WTC11 (cell line): ENCODE measurements at regions not wholly inside any gene's neighbourhood (a gene's known extent, or its start where the extent isn't known, plus 50 kb on each side); places are given as distances from the start of the nearest gene placed in this dataset.

Experiments
- ATAC-seq: fragments of 200-7000 bp; cut with Tn5 transposase; 2 replicates; pipeline ENCODE4 v1.10.0; 2021; ENCODE audit warnings: mild to moderate bottlenecking, moderate library complexity
- CTCF ChIA-PET: fragments of 300-600 bp; sonication (Branson Sonifier 250); formaldehyde crosslinking; loops from one replicate; lab custom pipeline; 2021; ENCODE audit warnings: antibody characterized with exemption; lab: Charles Lee
- POLR2A ChIA-PET: fragments of 350-600 bp; sonication (Branson Sonifier 250); formaldehyde crosslinking; loops from one replicate; lab custom pipeline; 2021; ENCODE audit warnings: antibody characterized with exemption; lab: Charles Lee
- DNase-seq: peaks from one replicate; pipeline ENCODE4 v3.0.0; 2021; ENCODE audit warnings: low spot score
- H3K27ac Mint-ChIP-seq: 2 replicates; pipeline ENCODE4 v1.8.0; 2021; ENCODE audit warnings: mixed read lengths
- H3K27me3 Mint-ChIP-seq: 2 replicates; pipeline ENCODE4 v1.8.0; 2021; ENCODE audit warnings: low read depth, mild to moderate bottlenecking, moderate library complexity, mixed read lengths
- H3K36me3 Mint-ChIP-seq: 2 replicates; pipeline ENCODE4 v1.8.0; 2021; ENCODE audit warnings: mixed read lengths
- H3K4me1 Mint-ChIP-seq: 2 replicates; pipeline ENCODE4 v1.8.0; 2022; ENCODE audit warnings: mixed read lengths
- H3K4me3 Mint-ChIP-seq: 2 replicates; pipeline ENCODE4 v1.8.0; 2021; ENCODE audit warnings: mild to moderate bottlenecking, moderate library complexity, mixed read lengths
- H3K9me3 Mint-ChIP-seq: 2 replicates; pipeline ENCODE4 v1.8.0; 2021; ENCODE audit warnings: mixed read lengths
- AR ChIP-seq: fragments of 250-450 bp; sonication (Bioruptor Pico); IDR thresholded peaks from 2 replicates; pipeline ENCODE4 v1.9.0; 2021; ENCODE audit warnings: mild to moderate bottlenecking
- E2F4 ChIP-seq: sonication (generic); formaldehyde crosslinking; IDR thresholded peaks from 2 replicates; pipeline ENCODE4 v1.8.1; 2022; ENCODE audit warnings: low read depth, mild to moderate bottlenecking, moderate library complexity, missing genetic modification reagents, borderline replicate concordance
- FOXP1 ChIP-seq: sonication (generic); formaldehyde crosslinking; IDR thresholded peaks from 2 replicates; pipeline ENCODE4 v1.8.0; 2022; ENCODE audit warnings: missing genetic modification reagents, mild to moderate bottlenecking, moderate library complexity, borderline replicate concordance
- GABPB1 ChIP-seq: sonication (generic); formaldehyde crosslinking; IDR thresholded peaks from 2 replicates; pipeline ENCODE4 v1.8.1; 2023; ENCODE audit warnings: mild to moderate bottlenecking, missing genetic modification reagents
- HMGXB4 ChIP-seq: sonication (generic); formaldehyde crosslinking; IDR thresholded peaks from 2 replicates; pipeline ENCODE4 v1.8.1; 2023; ENCODE audit warnings: mild to moderate bottlenecking, moderate library complexity, missing genetic modification reagents
- JAZF1 ChIP-seq: fragments of 250-450 bp; sonication (Bioruptor Pico); IDR thresholded peaks from 2 replicates; pipeline ENCODE4 v1.9.0; 2021; ENCODE audit warnings: moderate library complexity, mild to moderate bottlenecking, inconsistent platforms
- NFATC4 ChIP-seq: fragments of 250-450 bp; sonication (Bioruptor Pico); IDR thresholded peaks from 2 replicates; pipeline ENCODE4 v1.9.0; 2021; ENCODE audit warnings: mild to moderate bottlenecking
- NFYB ChIP-seq: sonication (generic); formaldehyde crosslinking; conservative IDR thresholded peaks from 2 replicates; pipeline ENCODE4 v1.8.0; 2022; ENCODE audit warnings: low read depth, missing genetic modification reagents
- NR2C2 ChIP-seq: sonication (generic); formaldehyde crosslinking; IDR thresholded peaks from 2 replicates; pipeline ENCODE4 v1.8.0; 2022; ENCODE audit warnings: mild to moderate bottlenecking, missing genetic modification reagents
- RELA ChIP-seq: sonication (generic); formaldehyde crosslinking; IDR thresholded peaks from 2 replicates; pipeline ENCODE4 v1.8.1; 2022; ENCODE audit warnings: missing genetic modification reagents, mild to moderate bottlenecking, borderline replicate concordance
- SMAD4 ChIP-seq: sonication (generic); formaldehyde crosslinking; IDR thresholded peaks from 2 replicates; pipeline ENCODE4 v1.8.0; 2022; ENCODE audit warnings: mild to moderate bottlenecking, missing genetic modification reagents
- STAT6 ChIP-seq: sonication (generic); formaldehyde crosslinking; conservative IDR thresholded peaks from 2 replicates; pipeline ENCODE4 v1.8.1; 2023; ENCODE audit warnings: mild to moderate bottlenecking, low read depth, missing genetic modification reagents, moderate library complexity
- ZNF121 ChIP-seq: sonication (generic); formaldehyde crosslinking; IDR thresholded peaks from 2 replicates; pipeline ENCODE4 v1.8.0; 2023; ENCODE audit warnings: missing genetic modification reagents
- ZNF416 ChIP-seq: fragments of 250-450 bp; sonication (Bioruptor Pico); IDR thresholded peaks from 2 replicates; pipeline ENCODE4 v1.9.0; 2021; ENCODE audit warnings: mild to moderate bottlenecking, inconsistent platforms
- TF ChIP-seq, protein P1 (sequence below): sonication (generic); formaldehyde crosslinking; IDR thresholded peaks from 2 replicates; pipeline ENCODE4 v1.8.1; 2022; ENCODE audit warnings: low read depth, missing genetic modification reagents, borderline replicate concordance
- TF ChIP-seq, protein P2 (sequence below): sonication (generic); formaldehyde crosslinking; IDR thresholded peaks from 2 replicates; pipeline ENCODE4 v1.8.1; 2022; ENCODE audit warnings: mild to moderate bottlenecking, moderate library complexity, missing genetic modification reagents
- TF ChIP-seq, protein P3 (sequence below): sonication (generic); formaldehyde crosslinking; IDR thresholded peaks from 2 replicates; pipeline ENCODE4 v1.8.0; 2022; ENCODE audit warnings: mild to moderate bottlenecking, missing genetic modification reagents

GRCh38 chr11:119831011-119831410 lies 102.0 kb upstream of the NECTIN1 start:
- ChIA-PET POLR2A (no interaction called here), CTCF (no interaction called here)
- Mint-ChIP-seq H3K27me3 (peaks cover 10% of the 10 kb centered on the region), H3K9me3 (peaks cover 10% of the 10 kb centered on the region), H3K4me3 (no peak overlapping the region), H3K36me3 (0 out of 2 replicates have a peak, but pooled peaks cover under 1% of the 10 kb centered on the region), H3K4me1 (peaks cover 39% of the 10 kb centered on the region), H3K27ac (no peak overlapping the region)
- TF ChIP-seq, protein P1, sequence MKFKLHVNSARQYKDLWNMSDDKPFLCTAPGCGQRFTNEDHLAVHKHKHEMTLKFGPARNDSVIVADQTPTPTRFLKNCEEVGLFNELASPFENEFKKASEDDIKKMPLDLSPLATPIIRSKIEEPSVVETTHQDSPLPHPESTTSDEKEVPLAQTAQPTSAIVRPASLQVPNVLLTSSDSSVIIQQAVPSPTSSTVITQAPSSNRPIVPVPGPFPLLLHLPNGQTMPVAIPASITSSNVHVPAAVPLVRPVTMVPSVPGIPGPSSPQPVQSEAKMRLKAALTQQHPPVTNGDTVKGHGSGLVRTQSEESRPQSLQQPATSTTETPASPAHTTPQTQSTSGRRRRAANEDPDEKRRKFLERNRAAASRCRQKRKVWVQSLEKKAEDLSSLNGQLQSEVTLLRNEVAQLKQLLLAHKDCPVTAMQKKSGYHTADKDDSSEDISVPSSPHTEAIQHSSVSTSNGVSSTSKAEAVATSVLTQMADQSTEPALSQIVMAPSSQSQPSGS (CRISPR knock-in tag), result no peak
- TF ChIP-seq ZNF416 (CRISPR knock-in tag) (no peak), ZNF121 (no peak), RELA (no peak), HMGXB4 (no peak), E2F4 (no peak), GABPB1 (no peak), NR2C2 (CRISPR knock-in tag) (no peak), FOXP1 (CRISPR knock-in tag) (no peak), JAZF1 (CRISPR knock-in tag) (no peak)
- TF ChIP-seq, protein P2, sequence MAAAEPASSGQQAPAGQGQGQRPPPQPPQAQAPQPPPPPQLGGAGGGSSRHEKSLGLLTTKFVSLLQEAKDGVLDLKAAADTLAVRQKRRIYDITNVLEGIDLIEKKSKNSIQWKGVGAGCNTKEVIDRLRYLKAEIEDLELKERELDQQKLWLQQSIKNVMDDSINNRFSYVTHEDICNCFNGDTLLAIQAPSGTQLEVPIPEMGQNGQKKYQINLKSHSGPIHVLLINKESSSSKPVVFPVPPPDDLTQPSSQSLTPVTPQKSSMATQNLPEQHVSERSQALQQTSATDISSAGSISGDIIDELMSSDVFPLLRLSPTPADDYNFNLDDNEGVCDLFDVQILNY (CRISPR knock-in tag), result no peak
- TF ChIP-seq, protein P3, sequence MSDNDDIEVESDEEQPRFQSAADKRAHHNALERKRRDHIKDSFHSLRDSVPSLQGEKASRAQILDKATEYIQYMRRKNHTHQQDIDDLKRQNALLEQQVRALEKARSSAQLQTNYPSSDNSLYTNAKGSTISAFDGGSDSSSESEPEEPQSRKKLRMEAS (CRISPR knock-in tag), result no peak
- DNase-seq (no peak), ATAC-seq (no peak)

GRCh38 chr11:119830400-119830799 lies 101.4 kb upstream of the NECTIN1 start:
- peaks cover 16% of the 10 kb centered on the region for H3K9me3 Mint-ChIP-seq
- DNase-seq (no peak), ATAC-seq (no peak)
- CTCF ChIA-PET, result interaction anchor here (1.1 kb wide), 1 partner anchor 101 kb away, joined by 3 read pairs; the partner anchor contains the start of gene NECTIN1
- peaks cover 7% of the 10 kb centered on the region; the same call in 1 of the 2 replicates for H3K36me3 Mint-ChIP-seq
- POLR2A ChIA-PET, result no interaction called here
- H3K4me3 Mint-ChIP-seq, result no peak overlapping the region
- peaks cover 10% of the 10 kb centered on the region for H3K27me3 Mint-ChIP-seq
- no peak for TF ChIP-seq SMAD4 (CRISPR knock-in tag)
- no peak for TF ChIP-seq STAT6 (CRISPR knock-in tag)
- no peak for TF ChIP-seq NFYB (CRISPR knock-in tag)
- no peak for TF ChIP-seq NFATC4 (CRISPR knock-in tag)
- TF ChIP-seq JAZF1 (CRISPR knock-in tag), result no peak
- TF ChIP-seq AR (CRISPR knock-in tag), result no peak
- H3K27ac Mint-ChIP-seq, result no peak overlapping the region
- H3K4me1 Mint-ChIP-seq, result peaks cover 39% of the 10 kb centered on the region
